Endothelial cell of umbilical vein (primary cell): ENCODE measurements at regions not wholly inside any gene's neighbourhood (a gene's known extent, or its start where the extent isn't known, plus 50 kb on each side); places are given as distances from the start of the nearest gene placed in this dataset.

Experiments used
- EZH2 ChIP-seq: IDR thresholded peaks from 2 replicates; pipeline ENCODE4 v1.6.1; 2012; ENCODE audit warnings: borderline replicate concordance, low read depth, mild to moderate bottlenecking, moderate library complexity, low read length, inconsistent platforms; ENCODE audit not compliant: severe bottlenecking
- POLR2AphosphoS5 ChIP-seq: IDR thresholded peaks from 2 replicates; pipeline ENCODE4 v1.6.1; 2012; ENCODE audit warnings: low read depth, mild to moderate bottlenecking, control low read depth, low read length, moderate library complexity; ENCODE audit not compliant: insufficient read depth

DNA sequence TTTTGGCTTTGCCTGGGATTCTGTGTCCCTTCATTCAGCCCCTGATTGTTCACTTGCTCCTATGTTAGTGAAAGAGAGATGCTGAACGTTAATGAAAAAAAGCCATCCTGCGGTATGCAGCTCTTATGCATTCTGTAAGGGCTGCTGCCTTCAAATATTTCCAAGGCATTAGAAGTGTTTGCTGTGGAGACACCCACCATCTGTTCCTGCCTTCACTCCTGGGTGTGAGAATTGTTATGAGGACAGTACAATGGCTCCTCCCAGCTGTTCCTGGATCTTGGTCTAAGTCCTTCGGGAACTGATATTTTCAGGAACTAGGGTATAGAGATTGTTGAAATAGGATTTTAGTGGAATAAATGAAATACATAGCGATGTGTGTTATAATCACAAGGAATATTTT is 427.1 kb upstream of the FAM47C start:
- TF ChIP-seq EZH2 (no peak), POLR2AphosphoS5 (no peak)
